ENCODE measurements at regions not wholly inside any gene's neighbourhood (a gene's known extent, or its start where the extent isn't known, plus 50 kb on each side); places are given as distances from the start of the nearest gene placed in this dataset.
"Not testable (repeated sequence)": the region's sequence is repeated elsewhere in the genome, so short reads cannot be mapped to it uniquely, and the experiment has no call there.

DNA sequence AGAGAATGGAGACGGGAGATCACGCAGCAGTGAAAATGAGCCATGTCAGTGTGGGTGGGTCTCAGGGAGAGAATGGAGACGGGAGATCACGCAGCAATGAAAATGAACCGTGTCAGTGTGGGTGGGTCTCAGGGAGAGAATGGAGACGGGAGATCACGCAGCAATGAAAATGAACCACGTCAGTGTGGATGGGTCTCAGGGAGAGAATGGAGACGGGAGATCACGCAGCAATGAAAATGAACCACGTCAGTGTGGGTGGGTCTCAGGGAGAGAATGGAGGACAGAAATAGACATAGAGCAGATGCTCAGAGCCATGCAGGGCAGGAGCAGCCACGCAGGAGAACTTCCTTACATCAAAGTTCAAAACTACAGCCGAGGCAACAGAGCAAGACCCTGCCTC, 89.8 kb upstream of the LPCAT1 start:
- H3K9ac ChIP-seq (ENCODE audit: low read length); H3K27me3 ChIP-seq (ENCODE audit: control insufficient read depth in 1 of 2, insufficient read depth in 2 of 2, low read length in 2 of 2); H3K9me3 ChIP-seq (ENCODE audit: low read length); H3K4me3 ChIP-seq (ENCODE audit: low read depth in 1 of 2, low read length in 2 of 2); H3K36me3 ChIP-seq (ENCODE audit: insufficient read depth, low read length); H3K27ac ChIP-seq (ENCODE audit: low read depth, low read length); H3K4me1 ChIP-seq (ENCODE audit: insufficient read depth, low read length): not testable (repeated sequence)

- H3K36me3 ChIP-seq (ENCODE audit: insufficient read depth, low read length); H3K27ac ChIP-seq (ENCODE audit: low read depth, low read length); H3K27me3 ChIP-seq (ENCODE audit: control insufficient read depth in 1 of 2, insufficient read depth in 2 of 2, low read length in 2 of 2); H3K4me3 ChIP-seq (ENCODE audit: low read depth in 1 of 2, low read length in 2 of 2); H3K9me3 ChIP-seq (ENCODE audit: low read length); H3K4me1 ChIP-seq (ENCODE audit: insufficient read depth, low read length); H3K9ac ChIP-seq (ENCODE audit: low read length): not testable (repeated sequence)
Observed at GRCh38 chr5:1610526-1610925, 86.8 kb upstream of the LPCAT1 start.

DNA sequence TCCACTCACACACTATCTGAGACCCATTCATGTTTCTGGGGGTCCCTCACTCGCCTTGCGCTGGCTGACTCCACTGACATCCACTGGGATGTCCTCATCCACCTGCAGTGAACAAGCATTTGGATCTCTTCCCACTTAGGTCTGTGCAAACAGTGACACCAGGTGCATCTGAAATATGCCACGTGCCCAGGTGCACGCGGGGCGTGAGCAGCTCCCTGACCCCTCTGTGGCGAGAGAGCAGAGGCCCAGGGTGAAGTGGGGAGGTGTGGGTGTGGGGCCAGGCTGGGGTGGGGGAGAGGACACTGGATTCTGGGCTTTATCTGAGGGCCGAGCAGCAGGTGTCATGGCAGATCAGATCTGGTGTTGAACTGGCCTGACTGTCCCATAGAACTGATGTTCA, 85.4 kb upstream of the LPCAT1 start:
- H3K27ac ChIP-seq (ENCODE audit: low read depth, low read length); H3K9ac ChIP-seq (ENCODE audit: low read length); H3K27me3 ChIP-seq (ENCODE audit: control insufficient read depth in 1 of 2, insufficient read depth in 2 of 2, low read length in 2 of 2); H3K9me3 ChIP-seq (ENCODE audit: low read length); H3K36me3 ChIP-seq (ENCODE audit: insufficient read depth, low read length); H3K4me3 ChIP-seq (ENCODE audit: low read depth in 1 of 2, low read length in 2 of 2); H3K4me1 ChIP-seq (ENCODE audit: insufficient read depth, low read length): not testable (repeated sequence)

GRCh38 chr5:1608336-1608735, 84.6 kb upstream of the LPCAT1 start:
- not testable (repeated sequence) for H3K9ac ChIP-seq (ENCODE audit: low read length); H3K27me3 ChIP-seq (ENCODE audit: control insufficient read depth in 1 of 2, insufficient read depth in 2 of 2, low read length in 2 of 2); H3K9me3 ChIP-seq (ENCODE audit: low read length); H3K36me3 ChIP-seq (ENCODE audit: insufficient read depth, low read length); H3K27ac ChIP-seq (ENCODE audit: low read depth, low read length); H3K4me1 ChIP-seq (ENCODE audit: insufficient read depth, low read length); H3K4me3 ChIP-seq (ENCODE audit: low read depth in 1 of 2, low read length in 2 of 2)

DNA sequence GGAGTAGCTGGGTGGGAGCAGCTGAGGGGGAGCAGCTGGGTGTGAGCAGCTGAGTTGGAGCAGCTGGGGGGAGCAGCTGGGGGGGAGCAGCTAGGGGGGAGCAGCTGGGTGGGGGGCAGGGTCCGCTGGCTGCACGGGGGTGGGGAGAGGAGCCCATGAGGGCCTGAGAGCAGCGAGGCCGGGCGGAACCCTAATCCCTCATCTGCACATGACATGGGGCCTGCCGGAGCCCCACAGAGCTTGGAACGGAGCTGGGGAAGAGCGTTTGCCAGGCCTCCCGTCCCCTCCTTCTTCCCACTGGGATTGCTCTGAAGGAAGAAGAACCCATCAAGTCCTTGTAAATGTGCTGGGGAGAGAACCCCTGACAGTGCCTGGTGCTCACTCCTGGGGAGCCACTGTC, 83.2 kb upstream of the LPCAT1 start:
- H3K27me3 ChIP-seq (ENCODE audit: control insufficient read depth in 1 of 2, insufficient read depth in 2 of 2, low read length in 2 of 2); H3K4me1 ChIP-seq (ENCODE audit: insufficient read depth, low read length); H3K36me3 ChIP-seq (ENCODE audit: insufficient read depth, low read length); H3K9ac ChIP-seq (ENCODE audit: low read length); H3K9me3 ChIP-seq (ENCODE audit: low read length); H3K4me3 ChIP-seq (ENCODE audit: low read depth in 1 of 2, low read length in 2 of 2); H3K27ac ChIP-seq (ENCODE audit: low read depth, low read length): not testable (repeated sequence)

DNA sequence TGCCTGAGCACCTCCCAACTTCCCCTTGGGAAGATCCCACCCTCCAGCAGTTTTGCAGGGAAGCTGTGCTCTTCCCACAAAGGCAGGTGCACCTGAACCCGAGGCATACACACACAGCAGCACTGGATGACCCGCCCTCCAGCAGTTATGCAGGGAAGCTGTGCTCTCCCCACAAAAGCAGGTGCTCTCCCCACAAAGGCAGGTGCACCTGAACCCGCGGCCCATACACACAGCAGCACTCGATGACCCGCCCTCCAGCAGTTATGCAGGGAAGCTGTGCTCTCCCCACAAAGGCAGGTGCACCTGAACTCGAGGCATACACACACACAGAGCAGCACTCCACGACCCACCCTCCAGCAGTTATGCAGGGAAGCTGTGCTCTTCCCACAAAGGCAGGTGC, 80.2 kb upstream of the LPCAT1 start:
- H3K4me1 ChIP-seq (ENCODE audit: insufficient read depth, low read length); H3K27ac ChIP-seq (ENCODE audit: low read depth, low read length); H3K9me3 ChIP-seq (ENCODE audit: low read length); H3K4me3 ChIP-seq (ENCODE audit: low read depth in 1 of 2, low read length in 2 of 2); H3K27me3 ChIP-seq (ENCODE audit: control insufficient read depth in 1 of 2, insufficient read depth in 2 of 2, low read length in 2 of 2); H3K9ac ChIP-seq (ENCODE audit: low read length); H3K36me3 ChIP-seq (ENCODE audit: insufficient read depth, low read length): not testable (repeated sequence)

DNA sequence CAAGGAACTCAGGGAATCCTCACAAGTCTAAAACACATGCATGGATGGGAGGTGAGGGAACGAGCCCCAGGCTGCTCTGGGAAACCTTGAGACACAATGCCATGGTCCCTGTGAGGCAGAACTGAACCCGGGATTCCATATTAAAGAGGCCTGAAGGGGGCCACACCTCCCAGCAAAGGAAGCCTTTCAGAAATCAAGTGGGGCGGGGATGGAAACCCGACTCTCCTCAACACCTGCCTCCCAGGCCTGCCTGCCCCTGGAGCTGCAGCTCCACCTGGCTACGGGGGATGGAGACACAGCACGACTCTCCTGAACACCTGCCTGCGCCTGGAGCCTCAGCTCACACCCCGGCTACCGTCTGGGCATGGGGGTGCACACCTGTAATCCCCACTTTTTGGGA, 77.8 kb upstream of the LPCAT1 start:
- not testable (repeated sequence) for H3K9me3 ChIP-seq (ENCODE audit: low read length); H3K36me3 ChIP-seq (ENCODE audit: insufficient read depth, low read length); H3K9ac ChIP-seq (ENCODE audit: low read length); H3K27ac ChIP-seq (ENCODE audit: low read depth, low read length); H3K4me1 ChIP-seq (ENCODE audit: insufficient read depth, low read length); H3K4me3 ChIP-seq (ENCODE audit: low read depth in 1 of 2, low read length in 2 of 2); H3K27me3 ChIP-seq (ENCODE audit: control insufficient read depth in 1 of 2, insufficient read depth in 2 of 2, low read length in 2 of 2)

- not testable (repeated sequence) for H3K4me3 ChIP-seq (ENCODE audit: low read depth in 1 of 2, low read length in 2 of 2); H3K9me3 ChIP-seq (ENCODE audit: low read length); H3K9ac ChIP-seq (ENCODE audit: low read length); H3K36me3 ChIP-seq (ENCODE audit: insufficient read depth, low read length); H3K27ac ChIP-seq (ENCODE audit: low read depth, low read length); H3K4me1 ChIP-seq (ENCODE audit: insufficient read depth, low read length); H3K27me3 ChIP-seq (ENCODE audit: control insufficient read depth in 1 of 2, insufficient read depth in 2 of 2, low read length in 2 of 2)
Observed at GRCh38 chr5:1598950-1599737, 75.4 kb upstream of the LPCAT1 start.

DNA sequence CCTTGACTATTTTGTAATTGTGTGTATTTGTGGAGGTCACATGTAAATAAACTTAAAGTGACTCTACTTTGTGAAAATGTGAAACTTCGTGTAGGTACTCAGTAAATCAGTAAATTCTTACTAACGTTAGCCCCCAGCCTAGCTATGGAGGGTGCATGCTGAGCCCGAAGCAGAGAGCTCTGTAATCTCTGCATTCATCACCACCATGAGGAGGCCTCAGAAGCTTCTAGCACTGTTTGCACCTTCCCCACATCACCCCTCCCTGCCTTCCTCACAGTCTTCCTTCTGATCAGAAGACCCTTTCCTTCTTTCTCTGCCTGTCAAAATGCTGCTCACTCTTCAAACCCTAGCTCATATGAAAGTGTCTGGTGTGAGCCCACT, 73.3 kb upstream of the LPCAT1 start:
- not testable (repeated sequence) for H3K9me3 ChIP-seq (ENCODE audit: low read length); H3K27me3 ChIP-seq (ENCODE audit: control insufficient read depth in 1 of 2, insufficient read depth in 2 of 2, low read length in 2 of 2); H3K9ac ChIP-seq (ENCODE audit: low read length); H3K27ac ChIP-seq (ENCODE audit: low read depth, low read length); H3K4me1 ChIP-seq (ENCODE audit: insufficient read depth, low read length); H3K36me3 ChIP-seq (ENCODE audit: insufficient read depth, low read length); H3K4me3 ChIP-seq (ENCODE audit: low read depth in 1 of 2, low read length in 2 of 2)

GRCh38 chr5:1596462-1597092, 72.8 kb upstream of the LPCAT1 start:
- H3K9ac ChIP-seq (ENCODE audit: low read length); H3K27ac ChIP-seq (ENCODE audit: low read depth, low read length); H3K4me1 ChIP-seq (ENCODE audit: insufficient read depth, low read length); H3K27me3 ChIP-seq (ENCODE audit: control insufficient read depth in 1 of 2, insufficient read depth in 2 of 2, low read length in 2 of 2); H3K4me3 ChIP-seq (ENCODE audit: low read depth in 1 of 2, low read length in 2 of 2); H3K36me3 ChIP-seq (ENCODE audit: insufficient read depth, low read length); H3K9me3 ChIP-seq (ENCODE audit: low read length): not testable (repeated sequence)

DNA sequence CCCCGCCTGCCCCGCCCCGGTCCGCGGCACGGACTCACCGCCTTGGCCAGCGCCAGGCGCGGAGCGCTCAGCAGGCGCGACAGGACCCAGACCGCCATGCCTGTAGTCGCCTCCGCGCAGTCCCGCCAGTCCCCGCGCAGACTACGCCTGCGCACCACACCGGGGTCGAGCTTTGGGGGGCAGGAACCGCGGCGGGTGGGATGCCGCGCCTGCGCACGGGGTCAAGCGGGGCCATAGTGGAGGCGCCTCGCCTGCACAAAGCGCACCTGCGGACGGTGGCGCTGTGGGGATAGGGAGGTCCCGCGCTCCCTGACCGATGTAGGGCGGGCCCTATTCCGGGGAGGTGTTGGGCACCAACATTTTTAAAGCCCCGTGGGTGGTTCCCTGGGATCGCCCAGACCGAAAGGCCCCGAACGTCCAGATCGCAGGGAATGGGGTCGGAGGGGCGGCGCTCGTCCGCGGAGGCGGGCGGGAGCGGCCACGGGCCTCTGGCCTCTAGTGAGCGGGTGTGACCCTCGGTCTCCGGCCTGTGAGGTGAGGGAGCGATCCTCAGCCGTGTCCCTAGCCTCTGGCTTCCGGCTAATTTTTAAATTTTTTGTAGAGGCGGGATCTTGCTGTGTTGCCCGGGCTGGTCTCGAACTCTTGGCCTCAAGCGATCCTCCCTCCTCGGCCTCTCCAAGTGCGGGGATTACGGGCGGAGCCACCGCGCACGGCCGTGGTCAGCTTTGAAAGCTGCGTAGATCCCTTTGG, 70.8 kb upstream of the LPCAT1 start:
- Histone ChIP-seq H3K9ac (ENCODE audit: low read length) (no peak overlapping the region), H3K4me3 (ENCODE audit: low read depth in 1 of 2, low read length in 2 of 2) (peak overlapping the region; percentile 64 to 85), H3K36me3 (ENCODE audit: insufficient read depth, low read length) (no peaks in the 10 kb centered on the region), H3K9me3 (ENCODE audit: low read length) (no peaks in the 10 kb centered on the region), H3K27ac (ENCODE audit: low read depth, low read length) (peak overlapping the region; percentile 72), H3K27me3 (ENCODE audit: control insufficient read depth in 1 of 2, insufficient read depth in 2 of 2, low read length in 2 of 2) (no peaks in the 10 kb centered on the region), H3K4me1 (ENCODE audit: insufficient read depth, low read length) (no peaks in the 10 kb centered on the region)

DNA sequence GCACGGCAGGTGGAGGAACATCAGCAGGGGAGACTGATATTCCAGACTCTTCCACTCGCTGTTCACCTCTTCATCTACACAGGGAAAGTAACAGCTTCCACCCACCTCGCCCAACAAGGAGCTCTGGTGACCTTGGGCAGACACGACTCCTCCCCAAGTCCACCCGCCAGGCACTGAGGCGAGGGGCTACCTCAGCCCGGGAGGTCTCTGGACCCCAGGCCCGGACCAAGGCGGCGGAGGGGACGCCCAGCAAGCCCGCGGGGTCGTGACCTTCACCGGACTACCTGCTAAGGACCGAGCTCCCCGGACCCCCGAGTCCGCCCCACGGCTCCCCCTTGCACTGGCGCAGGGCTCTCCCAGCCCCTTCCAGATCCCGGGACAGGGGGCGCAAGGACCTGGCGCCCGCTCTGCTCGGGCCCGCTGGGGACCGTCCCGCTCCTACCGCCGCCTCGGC, 70.2 kb upstream of the LPCAT1 start:
- Histone ChIP-seq H3K36me3 (ENCODE audit: insufficient read depth, low read length) (peaks cover 1% of the 10 kb centered on the region), H3K4me1 (ENCODE audit: insufficient read depth, low read length) (no peaks in the 10 kb centered on the region), H3K27ac (ENCODE audit: low read depth, low read length) (no peak overlapping the region), H3K27me3 (ENCODE audit: control insufficient read depth in 1 of 2, insufficient read depth in 2 of 2, low read length in 2 of 2) (no peaks in the 10 kb centered on the region), H3K9me3 (ENCODE audit: low read length) (no peaks in the 10 kb centered on the region), H3K4me3 (ENCODE audit: low read depth in 1 of 2, low read length in 2 of 2) (peak overlapping the region; percentile 64 to 85), H3K9ac (ENCODE audit: low read length) (no peak overlapping the region)
